ENCODE measurements at regions not wholly inside any gene's neighbourhood (a gene's known extent, or its start where the extent isn't known, plus 50 kb on each side); places are given as distances from the start of the nearest gene placed in this dataset.

DNA sequence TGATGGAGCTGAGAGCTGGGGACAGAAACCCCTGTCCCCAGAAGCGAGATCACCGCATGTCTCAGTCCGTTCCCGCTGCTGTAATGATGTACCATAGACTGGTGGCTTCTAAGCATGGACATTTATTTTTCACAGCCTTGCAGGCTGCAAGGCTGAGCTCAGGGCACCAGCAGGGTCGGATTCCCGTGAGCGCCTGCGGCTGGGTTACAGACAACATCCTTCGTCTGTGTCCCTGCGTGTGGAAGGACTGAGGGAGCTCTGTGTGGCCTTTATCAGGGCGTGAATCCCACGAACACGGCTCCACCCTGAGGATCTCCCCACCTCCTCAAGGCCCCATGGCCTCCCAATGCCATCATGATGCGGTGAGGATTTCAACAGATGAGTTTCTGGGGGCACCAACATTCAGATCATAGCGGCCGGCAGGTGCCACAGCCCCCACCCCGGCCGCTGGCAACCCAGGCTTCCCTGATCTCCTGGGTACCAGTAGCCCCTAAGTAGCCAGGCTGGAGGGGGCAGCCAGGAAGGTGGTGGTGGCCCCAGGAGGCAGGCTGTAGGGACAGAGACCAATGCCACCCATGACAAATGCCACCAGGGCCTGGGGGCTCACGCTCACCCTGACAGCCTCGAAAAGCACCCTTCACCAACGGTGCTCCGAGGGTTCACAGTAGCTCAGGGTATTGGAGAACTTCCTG lies 104.4 kb downstream of the CRYAA start:
- Histone ChIP-seq H3K27me3 (no peaks in the 10 kb centered on the region), H3K4me1 (peaks cover 0 to 7% of the 10 kb centered on the region in 2 donors), H3K36me3 (no peaks in the 10 kb centered on the region), H3K27ac (no peak overlapping the region), H3K9me3 (no peaks in the 10 kb centered on the region), H3K4me3 (no peak overlapping the region)
- no peak for DNase-seq
- intact Hi-C loops (cut with DNase I; ENCODE audit: low total_unique reads), result no loop called here
- TF ChIP-seq POLR2A (IDR thresholded peaks at IDR 0.05), result no peak
- TF ChIP-seq, protein P1, sequence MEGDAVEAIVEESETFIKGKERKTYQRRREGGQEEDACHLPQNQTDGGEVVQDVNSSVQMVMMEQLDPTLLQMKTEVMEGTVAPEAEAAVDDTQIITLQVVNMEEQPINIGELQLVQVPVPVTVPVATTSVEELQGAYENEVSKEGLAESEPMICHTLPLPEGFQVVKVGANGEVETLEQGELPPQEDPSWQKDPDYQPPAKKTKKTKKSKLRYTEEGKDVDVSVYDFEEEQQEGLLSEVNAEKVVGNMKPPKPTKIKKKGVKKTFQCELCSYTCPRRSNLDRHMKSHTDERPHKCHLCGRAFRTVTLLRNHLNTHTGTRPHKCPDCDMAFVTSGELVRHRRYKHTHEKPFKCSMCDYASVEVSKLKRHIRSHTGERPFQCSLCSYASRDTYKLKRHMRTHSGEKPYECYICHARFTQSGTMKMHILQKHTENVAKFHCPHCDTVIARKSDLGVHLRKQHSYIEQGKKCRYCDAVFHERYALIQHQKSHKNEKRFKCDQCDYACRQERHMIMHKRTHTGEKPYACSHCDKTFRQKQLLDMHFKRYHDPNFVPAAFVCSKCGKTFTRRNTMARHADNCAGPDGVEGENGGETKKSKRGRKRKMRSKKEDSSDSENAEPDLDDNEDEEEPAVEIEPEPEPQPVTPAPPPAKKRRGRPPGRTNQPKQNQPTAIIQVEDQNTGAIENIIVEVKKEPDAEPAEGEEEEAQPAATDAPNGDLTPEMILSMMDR (IDR thresholded peaks at IDR 0.05), result no peak

DNA sequence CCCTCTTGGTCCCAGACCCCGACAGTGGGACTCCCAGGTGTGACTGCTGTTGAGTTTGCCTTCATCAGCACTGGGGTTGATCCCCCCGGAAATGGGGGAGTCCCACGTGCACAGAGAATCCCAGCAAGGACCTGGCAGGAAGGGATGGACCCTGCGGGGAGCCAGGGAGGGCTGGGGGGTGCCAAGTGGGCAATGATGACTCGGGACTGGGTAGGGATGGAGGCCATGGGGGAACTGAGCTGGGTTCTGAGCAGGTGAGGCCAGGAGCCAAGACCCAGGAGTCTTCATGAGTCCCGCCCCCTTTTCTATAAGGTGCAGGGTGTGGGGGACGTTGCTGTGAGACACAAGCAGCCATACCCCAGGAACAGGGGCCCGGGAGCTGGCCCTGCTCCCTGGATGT lies 103.8 kb downstream of the CRYAA start:
- Histone ChIP-seq H3K27me3 (no peaks in the 10 kb centered on the region), H3K4me1 (peaks cover 0 to 7% of the 10 kb centered on the region in 2 donors), H3K9me3 (no peaks in the 10 kb centered on the region), H3K27ac (no peak overlapping the region), H3K4me3 (no peak overlapping the region), H3K36me3 (no peaks in the 10 kb centered on the region)
- intact Hi-C loops (cut with DNase I; ENCODE audit: low total_unique reads), result no loop called here
- TF ChIP-seq, protein P1 (IDR thresholded peaks at IDR 0.05), result no peak
- no peak for TF ChIP-seq POLR2A (IDR thresholded peaks at IDR 0.05)
- DNase-seq, result no peak

DNA sequence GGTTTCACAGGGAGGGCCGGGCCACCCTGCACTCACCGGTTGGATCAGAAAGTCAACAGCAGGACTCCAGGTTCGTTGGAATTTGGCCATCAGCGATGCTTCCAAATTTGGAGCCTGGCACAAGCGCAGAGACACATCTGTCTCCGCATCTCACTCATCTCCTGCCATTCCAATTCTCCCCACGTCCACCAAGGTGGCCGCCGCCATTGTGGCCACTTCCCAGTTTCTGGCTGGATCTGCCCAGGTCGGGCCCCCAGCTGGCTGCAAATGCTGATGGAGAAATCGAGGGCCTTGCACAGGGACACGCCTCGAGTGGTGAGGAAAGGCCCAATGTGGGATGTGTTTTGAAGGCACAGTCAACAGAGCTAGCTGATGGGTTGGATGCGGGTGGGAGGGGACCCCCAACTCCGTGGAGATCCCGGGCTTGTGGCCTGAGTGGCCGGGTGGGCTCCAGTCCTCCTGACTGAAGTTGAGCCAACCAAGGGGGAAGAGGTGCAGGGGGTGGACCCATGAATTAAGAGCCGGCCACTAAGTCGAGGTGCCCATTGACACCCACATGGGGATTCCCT lies 102.7 kb downstream of the CRYAA start:
- DNase-seq, result no peak
- intact Hi-C loops (cut with DNase I; ENCODE audit: low total_unique reads), result no loop called here
- no peak overlapping the region for H3K27ac ChIP-seq

DNA sequence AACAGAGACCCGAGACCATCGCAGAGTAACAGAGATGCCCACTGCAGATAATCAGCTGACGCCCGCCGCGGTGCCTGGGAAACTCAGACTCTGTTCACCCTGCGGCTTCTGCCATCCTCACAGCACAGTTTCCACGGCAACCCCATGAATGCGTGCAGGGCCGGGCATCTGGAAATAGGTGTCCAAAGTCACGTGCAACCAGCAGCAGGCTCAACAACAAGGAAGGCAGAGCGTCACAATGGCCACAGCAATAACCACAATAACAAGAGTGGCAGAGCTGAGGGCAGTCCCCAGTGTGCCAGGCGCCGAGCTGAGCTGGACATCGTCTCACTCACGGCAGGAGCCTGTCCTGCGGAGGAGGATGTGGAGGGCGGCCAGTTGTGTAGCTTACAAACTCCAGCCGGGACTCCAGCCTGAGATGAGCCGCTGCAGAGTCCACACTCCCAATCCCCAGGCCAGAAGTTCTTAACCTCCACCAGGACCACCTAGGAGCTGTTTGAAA lies 102.0 kb downstream of the CRYAA start:
- Histone ChIP-seq H3K27ac (no peak overlapping the region), H3K4me3 (no peak overlapping the region), H3K27me3 (no peaks in the 10 kb centered on the region), H3K4me1 (peaks cover 0 to 7% of the 10 kb centered on the region in 2 donors), H3K36me3 (no peaks in the 10 kb centered on the region), H3K9me3 (no peaks in the 10 kb centered on the region)
- TF ChIP-seq POLR2A (IDR thresholded peaks at IDR 0.05), result no peak
- TF ChIP-seq, protein P1 (IDR thresholded peaks at IDR 0.05), result no peak
- intact Hi-C loops (cut with DNase I; ENCODE audit: low total_unique reads), result no loop called here
- DNase-seq, result no peak

More for the DNA sequence above, 102.7 kb downstream of the CRYAA start:
- H3K4me1 ChIP-seq, result peaks cover 0 to 7% of the 10 kb centered on the region in 2 donors
- no peaks in the 10 kb centered on the region for H3K36me3 ChIP-seq
- H3K27me3 ChIP-seq, result no peaks in the 10 kb centered on the region
- no peaks in the 10 kb centered on the region for H3K9me3 ChIP-seq
- no peak overlapping the region for H3K4me3 ChIP-seq
- TF ChIP-seq POLR2A (IDR thresholded peaks at IDR 0.05), result no peak
- TF ChIP-seq, protein P1 (IDR thresholded peaks at IDR 0.05), result no peak

DNA sequence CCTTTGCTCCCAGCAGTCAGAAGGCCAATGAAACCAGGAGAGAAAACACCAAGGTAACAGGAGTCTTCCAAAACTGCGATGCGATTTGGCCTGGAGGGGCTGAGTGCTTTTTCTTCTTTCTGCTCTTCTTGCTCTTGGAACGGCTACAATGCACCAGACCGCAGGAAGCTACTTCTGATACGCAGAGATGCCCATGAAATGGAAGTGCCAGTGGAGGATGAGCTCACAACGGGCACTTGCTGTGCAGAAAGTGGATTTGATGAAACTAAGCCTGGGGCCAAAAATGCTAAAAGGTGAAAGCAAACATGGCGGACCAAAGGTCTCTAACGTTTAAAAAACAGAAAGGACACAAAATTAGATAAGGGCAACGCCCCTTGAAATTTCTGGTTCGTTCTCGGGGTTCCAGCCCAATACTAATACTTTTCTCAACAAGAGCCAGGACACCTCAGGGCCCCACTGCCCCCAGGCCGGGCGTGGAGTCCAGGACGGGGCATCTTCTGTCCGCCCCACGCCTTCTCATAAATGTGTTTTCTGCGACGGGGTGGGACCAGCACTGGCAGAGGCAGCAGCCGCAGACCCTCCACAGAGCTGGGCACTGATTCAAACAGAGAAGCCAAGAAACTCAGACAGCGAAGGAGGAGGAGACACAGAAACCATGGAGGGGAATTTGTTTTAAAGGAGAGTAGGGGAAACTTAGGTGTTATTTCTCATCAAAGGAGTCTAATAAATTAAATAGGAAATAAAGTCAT lies 101.3 kb downstream of the CRYAA start:
- DNase-seq, result no peak
- no peak for TF ChIP-seq POLR2A (IDR thresholded peaks at IDR 0.05)
- TF ChIP-seq, protein P1 (IDR thresholded peaks at IDR 0.05), result no peak
- H3K27ac ChIP-seq, result no peak overlapping the region
- intact Hi-C loops (cut with DNase I; ENCODE audit: low total_unique reads), result no loop called here
- peaks cover 0 to 7% of the 10 kb centered on the region in 2 donors for H3K4me1 ChIP-seq
- H3K4me3 ChIP-seq, result no peak overlapping the region
- H3K9me3 ChIP-seq, result no peaks in the 10 kb centered on the region
- H3K36me3 ChIP-seq, result no peaks in the 10 kb centered on the region
- H3K27me3 ChIP-seq, result no peaks in the 10 kb centered on the region

Measured in uterus (tissue), 3 donors.